ENCODE measurements at regions not wholly inside any gene's neighbourhood (a gene's known extent, or its start where the extent isn't known, plus 50 kb on each side); places are given as distances from the start of the nearest gene placed in this dataset.

DNA sequence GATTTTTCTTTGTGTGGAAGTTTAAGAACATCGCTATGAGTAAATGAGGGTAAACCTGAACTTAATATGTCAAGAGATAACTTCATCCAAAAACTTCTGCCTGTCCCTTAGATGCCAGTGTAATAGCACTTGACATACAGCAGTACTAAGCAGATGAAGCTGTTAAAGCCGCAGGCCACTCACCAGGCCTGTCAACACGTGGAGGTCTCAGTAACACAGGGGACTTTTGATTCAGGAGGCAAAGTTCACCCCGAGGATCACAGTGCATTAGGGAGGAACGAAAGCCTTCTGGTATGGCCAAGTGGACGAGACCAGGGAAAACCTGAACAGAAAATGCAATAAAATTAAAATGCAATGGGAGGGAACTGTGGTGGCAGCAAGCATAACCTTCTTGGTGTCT lies 235.7 kb downstream of the CHD9NB start:
- TF ChIP-seq, protein P1, sequence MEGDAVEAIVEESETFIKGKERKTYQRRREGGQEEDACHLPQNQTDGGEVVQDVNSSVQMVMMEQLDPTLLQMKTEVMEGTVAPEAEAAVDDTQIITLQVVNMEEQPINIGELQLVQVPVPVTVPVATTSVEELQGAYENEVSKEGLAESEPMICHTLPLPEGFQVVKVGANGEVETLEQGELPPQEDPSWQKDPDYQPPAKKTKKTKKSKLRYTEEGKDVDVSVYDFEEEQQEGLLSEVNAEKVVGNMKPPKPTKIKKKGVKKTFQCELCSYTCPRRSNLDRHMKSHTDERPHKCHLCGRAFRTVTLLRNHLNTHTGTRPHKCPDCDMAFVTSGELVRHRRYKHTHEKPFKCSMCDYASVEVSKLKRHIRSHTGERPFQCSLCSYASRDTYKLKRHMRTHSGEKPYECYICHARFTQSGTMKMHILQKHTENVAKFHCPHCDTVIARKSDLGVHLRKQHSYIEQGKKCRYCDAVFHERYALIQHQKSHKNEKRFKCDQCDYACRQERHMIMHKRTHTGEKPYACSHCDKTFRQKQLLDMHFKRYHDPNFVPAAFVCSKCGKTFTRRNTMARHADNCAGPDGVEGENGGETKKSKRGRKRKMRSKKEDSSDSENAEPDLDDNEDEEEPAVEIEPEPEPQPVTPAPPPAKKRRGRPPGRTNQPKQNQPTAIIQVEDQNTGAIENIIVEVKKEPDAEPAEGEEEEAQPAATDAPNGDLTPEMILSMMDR (IDR thresholded peaks at IDR 0.05) = no peak
- TF ChIP-seq POLR2A (IDR thresholded peaks at IDR 0.05) = no peak
